Transverse colon (tissue), 4 donors: ENCODE measurements at regions not wholly inside any gene's neighbourhood (a gene's known extent, or its start where the extent isn't known, plus 50 kb on each side); places are given as distances from the start of the nearest gene placed in this dataset.
"Not testable (repeated sequence)": the region's sequence is repeated elsewhere in the genome, so short reads cannot be mapped to it uniquely, and the experiment has no call there.

ENCODE experiments used
- POLR2A ChIP-seq: fragments of 450-650 bp; IDR thresholded peaks from one replicate; pipeline ENCODE4 v1.6.1; 2016; ENCODE audit warnings: antibody characterized with exemption, mild to moderate bottlenecking, moderate library complexity
- POLR2AphosphoS5 ChIP-seq, 3 donors: sonication (generic); formaldehyde crosslinking; IDR thresholded peaks; one replicate each; pipeline ENCODE4 v1.6.1; 2016; ENCODE audit warnings: antibody characterized with exemption in 3 of 3
- TF ChIP-seq, protein P1 (sequence below), 5 experiments: fragments of 200-600 bp in 3 of 5; fragments of 450-650 bp in 2 of 5; sonication (generic) in 3 of 5; IDR thresholded peaks; 1 replicate in 2 of 5; 2 replicates in 3 of 5; pipeline ENCODE4 v1.5.1; 2016 to 2017; ENCODE audit warnings: antibody characterized with exemption in 5 of 5, inconsistent platforms in 3 of 5, mild to moderate bottlenecking in 2 of 5, moderate library complexity in 1 of 5

- TF ChIP-seq POLR2A; POLR2AphosphoS5 (IDR thresholded peaks at IDR 0.05): not testable (repeated sequence)
- TF ChIP-seq, protein P1, sequence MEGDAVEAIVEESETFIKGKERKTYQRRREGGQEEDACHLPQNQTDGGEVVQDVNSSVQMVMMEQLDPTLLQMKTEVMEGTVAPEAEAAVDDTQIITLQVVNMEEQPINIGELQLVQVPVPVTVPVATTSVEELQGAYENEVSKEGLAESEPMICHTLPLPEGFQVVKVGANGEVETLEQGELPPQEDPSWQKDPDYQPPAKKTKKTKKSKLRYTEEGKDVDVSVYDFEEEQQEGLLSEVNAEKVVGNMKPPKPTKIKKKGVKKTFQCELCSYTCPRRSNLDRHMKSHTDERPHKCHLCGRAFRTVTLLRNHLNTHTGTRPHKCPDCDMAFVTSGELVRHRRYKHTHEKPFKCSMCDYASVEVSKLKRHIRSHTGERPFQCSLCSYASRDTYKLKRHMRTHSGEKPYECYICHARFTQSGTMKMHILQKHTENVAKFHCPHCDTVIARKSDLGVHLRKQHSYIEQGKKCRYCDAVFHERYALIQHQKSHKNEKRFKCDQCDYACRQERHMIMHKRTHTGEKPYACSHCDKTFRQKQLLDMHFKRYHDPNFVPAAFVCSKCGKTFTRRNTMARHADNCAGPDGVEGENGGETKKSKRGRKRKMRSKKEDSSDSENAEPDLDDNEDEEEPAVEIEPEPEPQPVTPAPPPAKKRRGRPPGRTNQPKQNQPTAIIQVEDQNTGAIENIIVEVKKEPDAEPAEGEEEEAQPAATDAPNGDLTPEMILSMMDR (IDR thresholded peaks at IDR 0.05): not testable (repeated sequence)
These were observed 71.4 kb upstream of the SPDYE9 start for GRCh38 chr7:73157169-73157661.
